ENCODE measurements at regions not wholly inside any gene's neighbourhood (a gene's known extent, or its start where the extent isn't known, plus 50 kb on each side); places are given as distances from the start of the nearest gene placed in this dataset.

GRCh38 chr1:163427279-163427678 lies 105.5 kb downstream of the NUF2 start:
- TF ChIP-seq CTCF (IDR thresholded peaks at IDR 0.05) (no peak), POLR2A (IDR thresholded peaks at IDR 0.05) (no peak)

All from testis (tissue), 2 donors.